HepG2 (cell line): ENCODE measurements at regions not wholly inside any gene's neighbourhood (a gene's known extent, or its start where the extent isn't known, plus 50 kb on each side); places are given as distances from the start of the nearest gene placed in this dataset.
A peak's percentile ranks its signal among the peaks of the same experiment; 100 is the strongest.

Source experiments
- ATAC-seq: fragments of 200-7000 bp; cut with Tn5 transposase; 3 replicates; pipeline ENCODE4 v1.9.1; 2020; ENCODE audit warnings: mild to moderate bottlenecking, moderate library complexity
- BruUV-seq: library from RNA; stranded (reverse); fragments of 400-500 nt; replicated peaks from 2 replicates; lab custom pipeline; 2021; lab: Mats Ljungman, UMichigan
- CTCF ChIA-PET: fragments of 300-600 bp; formaldehyde crosslinking; extraction: SDS; loops from one replicate; lab custom pipeline; 2021; ENCODE audit warnings: low total read pairs, inconsistent platforms, low intra/inter-chr PET ratio; lab: Yijun Ruan, JAX
- POLR2A ChIA-PET: fragments of 350-600 bp; sonication (Branson Sonifier 250); formaldehyde crosslinking; loops from one replicate; lab custom pipeline; 2020; ENCODE audit warnings: antibody characterized with exemption, inconsistent platforms; lab: Yijun Ruan, JAX
- DNase-seq: peaks from one replicate; pipeline ENCODE4 v3.0.0-alpha.2; 2015; ENCODE audit warnings: low spot score
- FAIRE-seq: peaks from 3 replicates; lab custom pipeline; 2011; peaks lifted over from hg19 to GRCh38; lab: Jason Lieb, UNC
- H2AFZ ChIP-seq: one replicate; pipeline ENCODE4 v1.6.1; 2011; ENCODE audit warnings: low read length, inconsistent platforms
- H3K27ac ChIP-seq: fragments of 300-600 bp; 3 replicates; pipeline ENCODE4 v1.8.0; 2011; ENCODE audit warnings: mixed run types, mild to moderate bottlenecking, mixed read lengths, low read length, inconsistent platforms; ENCODE audit not compliant: insufficient read depth; ENCODE audit errors: extremely low read length
- H3K27me3 ChIP-seq, 2 experiments: fragments of 200-600 bp in 1 of 2; 2 replicates in 1 of 2; 3 replicates in 1 of 2; pipeline versions ENCODE4 v1.6.0 to v1.8.0; 2011; ENCODE audit warnings: low read length in 2 of 2, mild to moderate bottlenecking in 2 of 2, moderate library complexity in 2 of 2, inconsistent platforms in 1 of 2; ENCODE audit not compliant: insufficient read depth in 2 of 2, control insufficient read depth in 1 of 2
- H3K36me3 ChIP-seq, 2 experiments: fragments of 200-600 bp in 1 of 2; replicated peaks in 1 of 2; 2 replicates in 1 of 2; 3 replicates in 1 of 2; pipeline versions ENCODE4 v1.5.1 to v1.8.0; 2011; ENCODE audit warnings: low read length in 2 of 2, inconsistent platforms in 1 of 2; ENCODE audit not compliant: insufficient read depth in 2 of 2, control insufficient read depth in 1 of 2
- H3K4me1 ChIP-seq: 2 replicates; pipeline ENCODE4 v1.5.1; 2012; ENCODE audit warnings: low read length, inconsistent platforms; ENCODE audit not compliant: insufficient read depth
- H3K4me2 ChIP-seq: 2 replicates; pipeline ENCODE4 v1.6.0; 2011; ENCODE audit warnings: low read depth, low read length, inconsistent platforms
- H3K4me3 ChIP-seq, 3 experiments: fragments of 200-600 bp in 1 of 3; sonication (generic), shearing (Covaris generic) in 1 of 3; replicated peaks in 1 of 3; 2 replicates each; pipeline ENCODE4 v1.5.1; 2011 to 2016; ENCODE audit warnings: low read length in 3 of 3, inconsistent platforms in 2 of 3, low read depth in 2 of 3, mild to moderate bottlenecking in 2 of 3, control low read depth in 1 of 3, mixed read lengths in 1 of 3; ENCODE audit not compliant: insufficient read depth in 1 of 3
- H3K79me2 ChIP-seq: one replicate; pipeline ENCODE4 v1.6.1; 2011; ENCODE audit warnings: low read length, inconsistent platforms; ENCODE audit not compliant: insufficient read depth
- H3K9ac ChIP-seq: 2 replicates; pipeline ENCODE4 v1.6.0; 2011; ENCODE audit warnings: mild to moderate bottlenecking, low read depth, low read length, inconsistent platforms; ENCODE audit not compliant: insufficient read depth
- H3K9me3 ChIP-seq: 2 replicates; pipeline ENCODE4 v1.5.1; 2012; ENCODE audit warnings: mild to moderate bottlenecking, low read length
- H4K20me1 ChIP-seq: 2 replicates; pipeline ENCODE4 v1.6.0; 2011; ENCODE audit warnings: inconsistent platforms, mild to moderate bottlenecking, low read length, moderate library complexity; ENCODE audit not compliant: insufficient read depth
- ARNT ChIP-seq: fragments of 450-650 bp; IDR thresholded peaks from 2 replicates; pipeline ENCODE4 v1.6.1; 2017
- FOXP4 ChIP-seq: sonication (generic); formaldehyde crosslinking; IDR thresholded peaks from 2 replicates; pipeline ENCODE4 v1.4.0; 2020; ENCODE audit warnings: missing genetic modification reagents
- MAFF ChIP-seq: IDR thresholded peaks from 2 replicates; pipeline ENCODE4 v1.6.1; 2011; ENCODE audit warnings: low read depth, low read length, improper control_type of control experiment
- MAFK ChIP-seq, 2 experiments: IDR thresholded peaks in 1 of 2; conservative IDR thresholded peaks in 1 of 2; 2 replicates each; pipeline ENCODE4 v1.6.1; 2011; ENCODE audit warnings: improper control_type of control experiment in 2 of 2, low read length in 2 of 2
- THYN1 ChIP-seq: sonication (generic); formaldehyde crosslinking; IDR thresholded peaks from 2 replicates; pipeline ENCODE4 v1.8.1; 2023; ENCODE audit warnings: low read depth, mild to moderate bottlenecking, moderate library complexity, missing genetic modification reagents, borderline replicate concordance
- ZNF280B ChIP-seq: sonication (generic); formaldehyde crosslinking; IDR thresholded peaks from 2 replicates; pipeline ENCODE4 v1.5.0; 2020; ENCODE audit warnings: missing genetic modification reagents, mild to moderate bottlenecking, borderline replicate concordance
- ZNF317 ChIP-seq: sonication (generic); formaldehyde crosslinking; IDR thresholded peaks from 2 replicates; pipeline ENCODE4 v1.5.0; 2020; ENCODE audit warnings: mild to moderate bottlenecking, missing genetic modification reagents
- WGBS: methylation state at CpG from one replicate; pipeline ENCODE4 v1.1.6; 2017; ENCODE audit warnings: low lambda C conversion rate; 5-methylcytosine and 5-hydroxymethylcytosine counted together
- in situ Hi-C: cut with HindIII; loops from 2 replicates; pipeline ENCODE4 v1.10.0; 2017; ENCODE audit warnings: low pct_unique_long_range_greater_than_20kb; ENCODE audit not compliant: extremely low pct_ligation_motif_present
- intact Hi-C: fragments of 100-400 bp; cut with micrococcal nuclease; formaldehyde crosslinking; loops from one replicate; pipeline ENCODE4 v1.10.0; 2022; ENCODE audit not compliant: unreplicated experiment
- TF ChIP-seq, protein P1 (sequence below): sonication (generic); formaldehyde crosslinking; IDR thresholded peaks from 2 replicates; pipeline ENCODE4 v1.4.0; 2020; ENCODE audit warnings: missing genetic modification reagents, borderline replicate concordance

- no peak for TF ChIP-seq ZNF280B
- TF ChIP-seq ARNT = no peak
- no peak for TF ChIP-seq ZNF317
These were observed 156.1 kb downstream of the LARP7 start (continued) for GRCh38 chr4:112793033-112793432.

GRCh38 chr4:112800001-112800400 lies 163.1 kb downstream of the LARP7 start:
- no TSS peak for BruUV-seq
- H3K9me3 ChIP-seq = no peaks in the 10 kb centered on the region
- no peaks in the 10 kb centered on the region for H3K4me1 ChIP-seq
- no peak overlapping the region for H3K4me3 ChIP-seq
- in situ Hi-C loops = no loop called here
- no peak overlapping the region for H3K9ac ChIP-seq
- FAIRE-seq = no peak
- no peak overlapping the region for H2AFZ ChIP-seq
- ChIA-PET POLR2A (no interaction called here), CTCF (no interaction called here)
- H3K36me3 ChIP-seq = no peaks in the 10 kb centered on the region
- no peak for DNase-seq
- no peaks in the 10 kb centered on the region for H3K79me2 ChIP-seq
- no peak overlapping the region for H3K27ac ChIP-seq
- intact Hi-C loops = no loop called here
- ATAC-seq = no peak
- H3K27me3 ChIP-seq = 0 out of 5 replicates have a peak, but pooled peaks cover 0 to 5% of the 10 kb centered on the region in 2 experiments
- no peak overlapping the region for H3K4me2 ChIP-seq
- H4K20me1 ChIP-seq = no peaks in the 10 kb centered on the region
- TF ChIP-seq, protein P1, sequence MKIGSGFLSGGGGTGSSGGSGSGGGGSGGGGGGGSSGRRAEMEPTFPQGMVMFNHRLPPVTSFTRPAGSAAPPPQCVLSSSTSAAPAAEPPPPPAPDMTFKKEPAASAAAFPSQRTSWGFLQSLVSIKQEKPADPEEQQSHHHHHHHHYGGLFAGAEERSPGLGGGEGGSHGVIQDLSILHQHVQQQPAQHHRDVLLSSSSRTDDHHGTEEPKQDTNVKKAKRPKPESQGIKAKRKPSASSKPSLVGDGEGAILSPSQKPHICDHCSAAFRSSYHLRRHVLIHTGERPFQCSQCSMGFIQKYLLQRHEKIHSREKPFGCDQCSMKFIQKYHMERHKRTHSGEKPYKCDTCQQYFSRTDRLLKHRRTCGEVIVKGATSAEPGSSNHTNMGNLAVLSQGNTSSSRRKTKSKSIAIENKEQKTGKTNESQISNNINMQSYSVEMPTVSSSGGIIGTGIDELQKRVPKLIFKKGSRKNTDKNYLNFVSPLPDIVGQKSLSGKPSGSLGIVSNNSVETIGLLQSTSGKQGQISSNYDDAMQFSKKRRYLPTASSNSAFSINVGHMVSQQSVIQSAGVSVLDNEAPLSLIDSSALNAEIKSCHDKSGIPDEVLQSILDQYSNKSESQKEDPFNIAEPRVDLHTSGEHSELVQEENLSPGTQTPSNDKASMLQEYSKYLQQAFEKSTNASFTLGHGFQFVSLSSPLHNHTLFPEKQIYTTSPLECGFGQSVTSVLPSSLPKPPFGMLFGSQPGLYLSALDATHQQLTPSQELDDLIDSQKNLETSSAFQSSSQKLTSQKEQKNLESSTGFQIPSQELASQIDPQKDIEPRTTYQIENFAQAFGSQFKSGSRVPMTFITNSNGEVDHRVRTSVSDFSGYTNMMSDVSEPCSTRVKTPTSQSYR (CRISPR knock-in tag) = no peak
- TF ChIP-seq MAFK (conservative IDR thresholded peaks at IDR 0.05 in 1 of 2, IDR thresholded peaks at IDR 0.05 in 1 of 2; ENCODE audit: low read length in 2 of 2) (peak; percentile 80 to 91; a peak in 3 of 4 replicates), MAFF (peak; percentile 83), THYN1 (CRISPR knock-in tag) (no peak), FOXP4 (no peak)
- WGBS = 54% methylated on average over 5 of the region's 5 CpGs
